ENCODE measurements at regions not wholly inside any gene's neighbourhood (a gene's known extent, or its start where the extent isn't known, plus 50 kb on each side); places are given as distances from the start of the nearest gene placed in this dataset.

- DNase-seq (ENCODE audit: low spot score in 2 of 2, unreplicated experiment in 2 of 2): no peak
- Mint-ChIP-seq H3K9me3 (peaks cover 36% of the 10 kb centered on the region), H3K27ac (no peak overlapping the region), H3K4me1 (no peaks in the 10 kb centered on the region), H3K27me3 (ENCODE audit: low read depth) (no peaks in the 10 kb centered on the region), H3K36me3 (no peaks in the 10 kb centered on the region), H3K4me3 (no peak overlapping the region)
- TF ChIP-seq CTCF (IDR thresholded peaks at IDR 0.05; ENCODE audit: unreplicated experiment): no peak
These were observed 145.3 kb downstream of the HINT1 start for GRCh38 chr5:131019601-131020315.

- Mint-ChIP-seq H3K4me1 (no peaks in the 10 kb centered on the region), H3K9me3 (peaks cover 36% of the 10 kb centered on the region), H3K27me3 (ENCODE audit: low read depth) (no peaks in the 10 kb centered on the region), H3K36me3 (no peaks in the 10 kb centered on the region), H3K27ac (no peak overlapping the region), H3K4me3 (no peak overlapping the region)
- TF ChIP-seq CTCF (IDR thresholded peaks at IDR 0.05; ENCODE audit: unreplicated experiment): no peak
- DNase-seq (ENCODE audit: low spot score in 2 of 2, unreplicated experiment in 2 of 2): no peak
These were observed 145.9 kb downstream of the HINT1 start for GRCh38 chr5:131019111-131019510.

- no peak for DNase-seq (ENCODE audit: low spot score in 2 of 2, unreplicated experiment in 2 of 2)
- Mint-ChIP-seq H3K9me3 (no peaks in the 10 kb centered on the region), H3K4me3 (no peak overlapping the region), H3K4me1 (no peaks in the 10 kb centered on the region), H3K27ac (no peak overlapping the region), H3K36me3 (no peaks in the 10 kb centered on the region), H3K27me3 (ENCODE audit: low read depth) (peaks cover 15% of the 10 kb centered on the region)
- no peak for TF ChIP-seq CTCF (IDR thresholded peaks at IDR 0.05; ENCODE audit: unreplicated experiment)
These were observed 156.7 kb downstream of the HINT1 start for GRCh38 chr5:131008329-131008728.

GRCh38 chr5:131005963-131006684, 158.9 kb downstream of the HINT1 start:
- H3K4me1 Mint-ChIP-seq: no peaks in the 10 kb centered on the region
- no peaks in the 10 kb centered on the region for H3K36me3 Mint-ChIP-seq
- H3K4me3 Mint-ChIP-seq: no peak overlapping the region
- no peaks in the 10 kb centered on the region for H3K9me3 Mint-ChIP-seq
- no peak overlapping the region for H3K27ac Mint-ChIP-seq
- TF ChIP-seq CTCF (IDR thresholded peaks at IDR 0.05; ENCODE audit: unreplicated experiment): no peak
- no peak for DNase-seq (ENCODE audit: low spot score in 2 of 2, unreplicated experiment in 2 of 2)
- peaks cover 15% of the 10 kb centered on the region for H3K27me3 Mint-ChIP-seq (ENCODE audit: low read depth)

- Mint-ChIP-seq H3K9me3 (no peaks in the 10 kb centered on the region), H3K27ac (no peak overlapping the region), H3K4me1 (peaks cover 2% of the 10 kb centered on the region), H3K27me3 (ENCODE audit: low read depth) (no peaks in the 10 kb centered on the region), H3K4me3 (no peak overlapping the region), H3K36me3 (no peaks in the 10 kb centered on the region)
- no peak for TF ChIP-seq CTCF (IDR thresholded peaks at IDR 0.05; ENCODE audit: unreplicated experiment)
- DNase-seq (ENCODE audit: low spot score in 2 of 2, unreplicated experiment in 2 of 2): no peak
These were observed 163.5 kb downstream of the HINT1 start for GRCh38 chr5:131001507-131001906.
